Adrenal gland (tissue), 9 donors: ENCODE measurements at regions not wholly inside any gene's neighbourhood (a gene's known extent, or its start where the extent isn't known, plus 50 kb on each side); places are given as distances from the start of the nearest gene placed in this dataset.

Experiments used
- DNase-seq, 7 donors: peaks; one replicate each; pipeline ENCODE4 v3.0.0-alpha.2; 2019 to 2020
- H3K27ac ChIP-seq, 5 donors: fragments of 200-600 bp; sonication (generic) in 4 of 5; 1 replicate in 3 of 5; 2 replicates in 2 of 5; pipeline versions ENCODE4 v1.5.1 to v1.8.0; 2016 to 2020; ENCODE audit warnings: mild to moderate bottlenecking in 1 of 5
- H3K27me3 ChIP-seq: fragments of 200-600 bp; 2 replicates; pipeline ENCODE4 v1.8.0; 2021
- H3K36me3 ChIP-seq, 2 donors: fragments of 200-600 bp; replicated peaks in 1 of 2; 1 replicate in 1 of 2; 2 replicates in 1 of 2; pipeline versions ENCODE4 v1.5.1 to v1.8.0; 2018 to 2022
- H3K4me1 ChIP-seq, 2 donors: fragments of 200-600 bp; replicated peaks in 1 of 2; 1 replicate in 1 of 2; 2 replicates in 1 of 2; pipeline versions ENCODE4 v1.5.1 to v1.8.0; 2018 to 2021
- H3K4me3 ChIP-seq, 4 donors: fragments of 200-600 bp; sonication (generic) in 3 of 4; one replicate each; pipeline ENCODE4 v1.5.1; 2016 to 2018
- H3K9me3 ChIP-seq, 3 donors: fragments of 200-600 bp; sonication (generic) in 1 of 3; replicated peaks in 1 of 3; 1 replicate in 2 of 3; 2 replicates in 1 of 3; pipeline versions ENCODE4 v1.5.1 to v1.8.0; 2016 to 2021
- CTCF ChIP-seq, 6 experiments: fragments of 450-650 bp in 4 of 6; fragments of 200-600 bp in 2 of 6; sonication (generic) in 1 of 6; IDR thresholded peaks; 1 replicate in 5 of 6; 2 replicates in 1 of 6; pipeline versions ENCODE4 v1.5.1 to v1.8.0; 2016 to 2021; ENCODE audit warnings: antibody characterized with exemption in 6 of 6, mild to moderate bottlenecking in 2 of 6, moderate library complexity in 1 of 6
- POLR2A ChIP-seq, 2 donors: fragments of 450-650 bp; IDR thresholded peaks; one replicate each; pipeline ENCODE4 v1.6.1; 2017; ENCODE audit warnings: antibody characterized with exemption in 2 of 2, mild to moderate bottlenecking in 2 of 2, moderate library complexity in 1 of 2
- WGBS, 4 donors: extraction: QIAGEN DNeasy Blood & Tissue Kit in 2 of 4; methylation state at CpG; one replicate each; pipeline versions ENCODE4 v1.1.5 to v1.1.7; 2013 to 2017; 5-methylcytosine and 5-hydroxymethylcytosine counted together
- intact Hi-C, 2 donors: fragments of 100-400 bp; cut with DNase I; formaldehyde crosslinking; loops; one replicate each; pipeline versions ENCODE4 v1.14.1 to v1.15.0; 2022 to 2023
- donor health status: healthy with polysubstance abuse.
- donor health status: Bipolar disorder and iron deficiency.
- donor health status: DM: yes; HTN: yes; CAD: no.
- donor health status: DM: no; HTN: no; CAD: no.
- donor health status: DM: no; HTN: no; CAD: no.

DNA sequence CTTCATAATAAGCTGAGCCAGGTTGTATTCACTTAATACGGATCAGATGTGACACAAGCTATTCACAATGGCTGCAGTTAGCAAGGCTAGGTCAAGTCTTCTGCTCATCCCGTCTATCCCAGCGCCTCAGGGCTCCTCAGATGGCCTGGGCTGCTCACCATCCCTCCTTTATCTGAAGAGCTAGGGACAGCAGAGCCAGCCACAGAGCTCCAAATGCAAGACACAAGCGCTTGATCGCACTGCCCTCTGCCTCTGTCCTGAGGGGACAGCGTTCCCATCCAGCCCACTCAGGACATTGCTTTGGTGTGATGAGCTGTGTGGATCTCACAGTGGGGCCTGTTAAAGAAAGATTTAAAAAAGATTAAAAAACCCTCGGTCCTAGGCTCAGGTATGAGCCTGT is 254.4 kb upstream of the HS6ST1 start:
- H3K36me3 ChIP-seq = no peaks in the 10 kb centered on the region
- peaks cover 4% of the 10 kb centered on the region for H3K27me3 ChIP-seq
- no peaks in the 10 kb centered on the region for H3K9me3 ChIP-seq
- intact Hi-C loops = no loop called here
- no peak for TF ChIP-seq POLR2A (IDR thresholded peaks at IDR 0.05)
- no peak for TF ChIP-seq CTCF (IDR thresholded peaks at IDR 0.05)
- H3K4me3 ChIP-seq = no peak overlapping the region
- H3K27ac ChIP-seq = no peak overlapping the region
- DNase-seq = peak in 1 of 7 donors; percentile 37
- no peaks in the 10 kb centered on the region for H3K4me1 ChIP-seq
- 84 to 89% (median 84%) methylated on average over 6 to 7 of the region's 7 CpGs for WGBS, 4 donors

GRCh38 chr2:128573531-128573930 is 254.9 kb upstream of the HS6ST1 start:
- Histone ChIP-seq H3K27ac (no peak overlapping the region), H3K36me3 (no peaks in the 10 kb centered on the region), H3K4me3 (no peak overlapping the region), H3K9me3 (no peaks in the 10 kb centered on the region), H3K4me1 (no peaks in the 10 kb centered on the region), H3K27me3 (peaks cover 4% of the 10 kb centered on the region)
- TF ChIP-seq POLR2A (IDR thresholded peaks at IDR 0.05) (no peak), CTCF (IDR thresholded peaks at IDR 0.05) (no peak)
- intact Hi-C loops = no loop called here
- WGBS, 4 donors = 83 to 93% (median 88%) methylated on average over 3 to 4 of the region's 4 CpGs
- DNase-seq = no peak

GRCh38 chr2:128577141-128577930 is 258.7 kb upstream of the HS6ST1 start:
- Histone ChIP-seq H3K9me3 (no peaks in the 10 kb centered on the region), H3K4me1 (no peaks in the 10 kb centered on the region), H3K36me3 (no peaks in the 10 kb centered on the region), H3K4me3 (no peak overlapping the region), H3K27me3 (no peaks in the 10 kb centered on the region), H3K27ac (no peak overlapping the region)
- 81 to 94% (median 90%) methylated on average over 7 of the region's 7 CpGs for WGBS, 4 donors
- TF ChIP-seq CTCF (IDR thresholded peaks at IDR 0.05) = no peak
- no peak for TF ChIP-seq POLR2A (IDR thresholded peaks at IDR 0.05)
- DNase-seq = no peak
- intact Hi-C loops = no loop called here

DNA sequence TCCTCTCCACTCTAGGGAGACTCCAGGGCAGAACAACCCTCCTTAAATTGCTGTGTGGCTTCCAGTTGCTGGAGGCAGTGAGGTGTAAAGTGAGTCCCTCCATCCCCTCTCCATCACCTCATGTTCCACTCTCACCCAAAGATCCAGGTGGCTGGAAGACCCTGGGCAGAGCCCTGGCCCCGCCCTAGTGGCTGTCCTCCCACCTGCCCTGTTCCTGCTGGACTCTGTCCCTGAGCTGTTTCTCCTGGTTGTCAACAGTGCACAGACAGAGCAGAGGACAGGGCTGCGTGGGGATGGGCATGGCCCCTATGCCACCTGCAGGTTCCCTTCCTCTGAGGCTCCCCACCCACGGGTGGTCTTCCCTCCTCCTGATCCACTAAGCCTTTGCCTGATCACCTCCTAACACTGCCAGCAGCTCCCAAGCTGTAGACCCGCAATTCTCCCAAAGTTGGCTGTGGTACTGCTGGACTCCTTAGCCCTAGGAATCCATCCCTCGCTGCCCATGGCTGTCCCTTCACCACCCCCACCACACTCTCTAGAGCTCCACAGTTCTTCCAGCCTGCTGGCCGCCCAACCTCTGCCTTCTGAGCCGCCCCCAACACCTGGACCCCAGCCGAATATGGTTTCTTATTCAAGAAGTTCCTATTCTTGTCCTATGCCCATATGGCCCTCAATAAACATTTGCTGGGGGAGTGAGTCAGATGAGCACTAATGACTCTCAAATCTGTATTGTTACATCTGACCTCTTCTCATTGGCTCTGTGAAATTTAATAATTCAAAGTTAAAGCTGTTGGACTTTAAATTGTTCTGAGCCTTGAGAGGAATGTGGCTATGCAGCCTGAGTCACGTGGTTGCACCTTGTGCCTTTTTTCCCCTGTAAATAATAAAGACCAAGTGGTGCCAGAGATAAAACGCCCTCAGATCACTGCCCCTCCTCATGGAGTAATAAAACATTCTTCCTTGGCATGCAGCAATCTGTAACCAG is 260.0 kb upstream of the HS6ST1 start:
- TF ChIP-seq CTCF (IDR thresholded peaks at IDR 0.05) (no peak), POLR2A (IDR thresholded peaks at IDR 0.05) (no peak)
- no peaks in the 10 kb centered on the region for H3K27me3 ChIP-seq
- no peak overlapping the region for H3K27ac ChIP-seq
- no peaks in the 10 kb centered on the region for H3K4me1 ChIP-seq
- H3K9me3 ChIP-seq = no peaks in the 10 kb centered on the region
- DNase-seq = peak in 1 of 7 donors; percentile 23
- H3K36me3 ChIP-seq = no peaks in the 10 kb centered on the region
- no peak overlapping the region for H3K4me3 ChIP-seq
- intact Hi-C loops = no loop called here
- WGBS, 4 donors = 67 to 77% (median 70%) methylated on average over 8 to 10 of the region's 10 CpGs
